DOHH2 (cell line): ENCODE measurements at regions not wholly inside any gene's neighbourhood (a gene's known extent, or its start where the extent isn't known, plus 50 kb on each side); places are given as distances from the start of the nearest gene placed in this dataset.

Experiments used
- CTCF ChIP-seq: fragments of 200-600 bp; sonication (generic); IDR thresholded peaks from one replicate; pipeline ENCODE4 v1.5.1; 2014; ENCODE audit warnings: antibody characterized with exemption, mild to moderate bottlenecking, low read depth, low read length; ENCODE audit not compliant: poor library complexity, severe bottlenecking
- EZH2phosphoT487 ChIP-seq: fragments of 200-600 bp; sonication (generic); IDR thresholded peaks from 2 replicates; pipeline ENCODE4 v1.6.1; 2017; ENCODE audit warnings: borderline replicate concordance, mild to moderate bottlenecking, antibody characterized with exemption, low read length, moderate library complexity, mixed read lengths

DNA sequence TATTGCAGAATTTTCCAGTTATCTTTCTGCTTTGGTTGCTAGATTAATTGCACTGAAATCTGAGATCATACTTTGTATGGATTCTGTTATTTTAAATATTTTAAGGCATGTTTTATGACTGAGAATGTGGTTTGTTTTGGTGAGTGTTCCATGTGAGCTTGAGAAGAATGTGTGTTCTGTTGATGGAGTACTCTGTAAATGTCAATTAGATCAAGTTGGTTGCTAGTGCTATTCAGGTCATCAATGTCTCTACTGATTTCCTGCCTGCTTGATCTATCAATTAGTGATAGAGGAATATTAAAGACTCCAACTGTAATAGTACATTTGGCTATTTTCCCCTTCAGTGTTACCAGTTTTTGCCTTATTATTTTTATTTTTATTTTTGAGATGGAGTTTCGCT lies 64.3 kb upstream of the SHANK2 start:
- TF ChIP-seq CTCF (no peak), EZH2phosphoT487 (no peak)
